Stomach smooth muscle (tissue), 2 donors: ENCODE measurements at regions not wholly inside any gene's neighbourhood (a gene's known extent, or its start where the extent isn't known, plus 50 kb on each side); places are given as distances from the start of the nearest gene placed in this dataset.

Experiments used
- H3K27ac ChIP-seq: one replicate; pipeline ENCODE4 v1.7.0; 2013; ENCODE audit warnings: mild to moderate bottlenecking, low read length, inconsistent platforms
- H3K27me3 ChIP-seq, 2 donors: one replicate each; pipeline ENCODE4 v1.7.0; 2013; ENCODE audit warnings: low read length in 2 of 2; ENCODE audit not compliant: insufficient read depth in 2 of 2, control insufficient read depth in 1 of 2
- H3K36me3 ChIP-seq, 2 donors: one replicate each; pipeline ENCODE4 v1.7.0; 2013; ENCODE audit warnings: low read length in 2 of 2; ENCODE audit not compliant: control insufficient read depth in 2 of 2, insufficient read depth in 2 of 2
- H3K4me1 ChIP-seq: one replicate; pipeline ENCODE4 v1.7.0; 2013; ENCODE audit warnings: low read length; ENCODE audit not compliant: control insufficient read depth, insufficient read depth
- H3K4me3 ChIP-seq, 2 donors: one replicate each; pipeline ENCODE4 v1.7.0; 2013; ENCODE audit warnings: low read length in 2 of 2
- H3K9ac ChIP-seq, 2 donors: one replicate each; pipeline ENCODE4 v1.7.0; 2013; ENCODE audit warnings: low read length in 2 of 2, mild to moderate bottlenecking in 1 of 2
- H3K9me3 ChIP-seq, 2 donors: one replicate each; pipeline ENCODE4 v1.7.0; 2013; ENCODE audit warnings: low read length in 2 of 2; ENCODE audit not compliant: control insufficient read depth in 2 of 2
- donor health status: healthy.
- donor health status: Pancreatic carcinoma.

DNA sequence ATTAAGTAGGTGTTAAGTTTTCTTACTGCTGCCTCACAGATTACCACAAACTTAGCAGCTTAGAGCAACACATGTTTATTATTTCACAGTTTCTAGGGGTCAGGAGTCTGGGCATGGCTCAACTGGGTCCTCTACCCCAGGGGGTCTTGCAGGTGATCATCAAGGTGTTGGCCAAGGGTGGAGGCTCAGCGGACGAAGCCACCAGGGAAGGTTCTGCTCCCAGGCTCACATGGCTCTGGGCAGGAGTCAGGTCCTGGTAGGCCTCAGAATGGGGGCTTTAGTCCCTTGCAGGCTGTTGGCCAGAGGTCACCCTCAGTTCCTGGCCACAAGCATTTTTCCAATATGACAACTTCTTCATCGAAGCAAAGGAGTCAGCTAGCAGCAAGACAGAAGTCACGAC, 362.5 kb downstream of the PREX1 start:
- H3K36me3 ChIP-seq: no peaks in the 10 kb centered on the region
- no peaks in the 10 kb centered on the region for H3K27me3 ChIP-seq
- H3K9ac ChIP-seq: no peak overlapping the region
- H3K4me3 ChIP-seq: no peak overlapping the region
- H3K4me1 ChIP-seq: peaks cover 3% of the 10 kb centered on the region
- no peak overlapping the region for H3K27ac ChIP-seq
- no peaks in the 10 kb centered on the region for H3K9me3 ChIP-seq

DNA sequence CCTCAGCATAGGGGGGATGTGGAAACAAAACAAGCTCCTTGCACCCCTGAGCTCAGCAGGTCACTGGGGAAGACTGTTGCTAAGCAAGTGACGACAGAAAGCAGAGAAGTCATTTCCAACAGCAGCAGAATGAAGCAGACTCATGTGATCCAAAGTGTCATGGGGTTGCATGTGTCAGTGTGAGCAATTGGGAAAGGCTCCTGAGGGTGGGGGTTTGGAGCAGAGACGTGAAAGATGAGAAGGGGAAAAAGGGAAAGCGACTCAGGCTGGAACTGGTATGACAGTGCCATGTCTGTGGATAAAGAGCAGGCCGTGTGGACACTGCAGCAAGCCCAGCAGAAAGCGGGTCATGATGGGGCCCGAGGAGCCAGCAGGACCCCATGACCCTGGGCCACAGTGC, 363.9 kb downstream of the PREX1 start:
- H3K4me3 ChIP-seq: no peak overlapping the region
- no peaks in the 10 kb centered on the region for H3K9me3 ChIP-seq
- peaks cover 3% of the 10 kb centered on the region for H3K4me1 ChIP-seq
- H3K36me3 ChIP-seq: no peaks in the 10 kb centered on the region
- no peak overlapping the region for H3K27ac ChIP-seq
- no peaks in the 10 kb centered on the region for H3K27me3 ChIP-seq
- H3K9ac ChIP-seq: no peak overlapping the region

DNA sequence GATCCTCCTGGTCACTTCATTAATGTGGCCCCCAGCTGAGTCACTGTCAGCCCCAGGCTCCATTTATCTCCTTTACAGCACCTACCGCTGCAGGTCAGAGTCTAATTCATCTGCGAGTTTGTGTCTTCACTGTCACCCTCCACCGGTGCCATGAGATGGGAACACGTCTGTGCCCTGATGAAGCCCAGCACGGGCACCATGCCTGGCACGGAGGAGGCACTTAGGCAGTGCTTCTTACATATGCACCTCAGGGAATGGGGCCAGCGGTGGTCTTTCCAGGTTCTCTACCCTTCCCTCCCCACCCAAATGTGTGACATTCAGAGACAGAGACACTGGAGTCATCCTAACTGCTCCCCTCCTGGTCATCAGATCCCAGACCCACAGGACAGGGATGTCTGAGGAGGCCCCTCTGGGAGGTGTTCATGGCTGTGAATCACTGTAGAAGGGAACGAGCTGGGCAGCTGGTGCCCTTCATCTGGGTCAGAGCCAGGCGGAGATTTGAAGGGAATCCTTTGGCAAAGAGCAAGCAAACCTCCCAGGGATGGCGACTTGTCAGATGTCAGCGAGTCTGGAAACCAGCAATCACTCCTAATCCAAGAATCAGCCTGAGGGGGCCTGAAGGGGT, 364.6 kb downstream of the PREX1 start:
- Histone ChIP-seq H3K9ac (no peak overlapping the region), H3K27ac (no peak overlapping the region), H3K36me3 (no peaks in the 10 kb centered on the region), H3K27me3 (no peaks in the 10 kb centered on the region), H3K9me3 (no peaks in the 10 kb centered on the region), H3K4me3 (no peak overlapping the region), H3K4me1 (peaks cover 3% of the 10 kb centered on the region)

DNA sequence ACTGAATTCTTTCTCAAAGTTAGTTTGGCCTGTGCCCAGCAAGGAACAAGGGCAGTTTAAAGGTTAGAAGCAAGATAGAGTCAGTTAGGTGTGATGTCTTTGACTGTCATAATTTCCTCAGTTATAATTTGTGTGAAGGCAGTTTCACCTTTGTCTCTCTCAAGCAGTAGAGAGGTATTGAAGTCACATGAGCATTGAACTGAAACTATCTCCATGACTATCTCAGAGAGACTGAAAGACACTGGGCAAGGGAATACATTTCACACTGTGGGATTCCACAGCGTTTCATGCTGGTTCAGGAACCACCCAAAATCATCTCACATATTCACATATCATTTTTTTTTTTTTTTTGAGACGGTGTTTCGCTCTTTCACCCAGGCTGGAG, 366.1 kb downstream of the PREX1 start:
- Histone ChIP-seq H3K4me1 (peaks cover 3% of the 10 kb centered on the region), H3K9ac (no peak overlapping the region), H3K36me3 (no peaks in the 10 kb centered on the region), H3K27me3 (peaks cover 0 to 2% of the 10 kb centered on the region in 2 donors), H3K4me3 (no peak overlapping the region), H3K9me3 (no peaks in the 10 kb centered on the region), H3K27ac (no peak overlapping the region)

DNA sequence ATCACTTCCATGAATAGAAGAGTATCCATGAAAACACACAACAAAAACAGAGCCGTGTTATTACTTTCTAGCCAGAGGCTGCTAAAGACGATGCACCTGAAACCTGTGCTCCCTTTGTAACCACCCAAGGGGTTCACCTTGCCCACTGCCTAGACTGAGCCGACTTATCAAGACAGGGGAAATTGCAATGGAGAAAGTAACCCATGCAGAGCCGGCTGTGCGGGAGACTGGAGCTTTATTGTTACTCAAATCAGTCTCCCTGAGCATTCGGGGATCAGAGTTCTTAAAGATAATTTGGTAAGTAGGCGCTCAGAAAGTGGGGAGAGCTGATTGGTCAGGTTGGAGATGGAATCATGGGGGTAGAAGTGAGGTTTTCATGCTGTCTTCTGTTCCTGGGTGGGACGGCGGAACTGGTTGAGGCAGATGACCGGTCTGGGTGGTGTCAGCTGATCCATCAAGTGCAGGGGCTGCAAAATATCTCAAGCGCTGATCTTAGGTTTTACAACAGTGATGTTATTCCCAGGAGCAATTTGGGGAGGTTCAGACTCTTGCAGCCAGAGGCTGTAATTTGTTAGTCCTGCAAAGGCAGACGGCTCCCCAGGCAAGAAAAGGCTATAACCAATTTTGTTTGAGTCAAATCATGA, 366.6 kb downstream of the PREX1 start:
- Histone ChIP-seq H3K27ac (no peak overlapping the region), H3K4me3 (no peak overlapping the region), H3K27me3 (peaks cover 0 to 2% of the 10 kb centered on the region in 2 donors), H3K9me3 (no peaks in the 10 kb centered on the region), H3K9ac (no peak overlapping the region), H3K36me3 (no peaks in the 10 kb centered on the region), H3K4me1 (peaks cover 3% of the 10 kb centered on the region)

DNA sequence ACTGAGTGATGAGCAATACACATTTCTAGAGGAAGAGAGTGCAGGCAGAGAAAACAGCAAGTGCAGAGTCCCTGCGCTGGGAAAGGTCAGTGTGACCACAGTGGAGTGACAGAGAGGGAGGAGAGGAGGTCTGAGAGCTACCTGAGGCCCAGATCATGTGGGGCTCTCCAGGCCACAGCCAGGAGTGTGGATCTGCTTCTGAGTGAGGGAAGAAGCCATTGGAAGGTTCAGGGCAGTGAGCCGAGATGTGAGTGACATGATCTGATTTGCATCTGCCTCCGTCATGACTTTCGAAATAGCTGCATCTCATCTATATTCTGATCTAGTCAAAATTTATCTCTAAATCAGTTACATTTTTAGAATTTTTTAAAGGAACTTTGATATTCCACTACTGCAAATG, 367.1 kb downstream of the PREX1 start:
- H3K9me3 ChIP-seq: no peaks in the 10 kb centered on the region
- no peak overlapping the region for H3K27ac ChIP-seq
- no peaks in the 10 kb centered on the region for H3K36me3 ChIP-seq
- H3K4me1 ChIP-seq: peaks cover 3% of the 10 kb centered on the region
- H3K27me3 ChIP-seq: peaks cover 0 to 2% of the 10 kb centered on the region in 2 donors
- H3K4me3 ChIP-seq: no peak overlapping the region
- no peak overlapping the region for H3K9ac ChIP-seq

DNA sequence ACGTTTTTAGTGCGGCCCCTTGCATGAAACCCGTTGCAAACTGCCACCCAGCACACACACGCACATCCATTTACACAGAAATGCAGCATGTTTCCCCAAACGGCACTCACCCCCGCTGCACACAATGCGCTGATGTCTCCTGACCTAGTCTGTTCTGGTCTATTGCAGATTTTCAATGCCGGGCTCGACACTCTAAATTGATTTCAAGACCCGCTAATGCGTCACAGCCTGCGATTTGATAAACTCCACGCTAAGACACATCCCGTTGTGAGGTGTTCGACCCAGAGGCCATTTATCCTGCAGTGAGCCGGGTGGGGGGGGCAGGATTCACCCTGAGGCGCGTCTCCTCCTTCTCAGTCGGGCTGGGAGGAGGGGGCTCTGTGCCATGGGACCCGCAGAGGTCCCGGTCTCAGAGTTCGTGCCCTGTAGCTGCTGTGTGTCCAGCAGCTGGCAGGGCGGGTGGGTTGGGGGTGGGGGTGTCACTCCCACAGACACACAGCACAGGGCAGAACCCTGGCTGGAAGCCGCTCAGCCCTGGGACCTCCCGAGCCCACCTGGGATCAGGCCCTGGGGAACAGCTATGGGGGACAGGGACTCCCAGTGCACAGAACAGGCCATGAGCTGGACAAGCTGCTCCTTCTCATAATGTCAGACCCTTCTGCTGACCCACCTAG, 367.9 kb downstream of the PREX1 start:
- Histone ChIP-seq H3K4me3 (no peak overlapping the region), H3K27ac (no peak overlapping the region), H3K9me3 (no peaks in the 10 kb centered on the region), H3K4me1 (peaks cover 3% of the 10 kb centered on the region), H3K27me3 (peaks cover 0 to 2% of the 10 kb centered on the region in 2 donors), H3K9ac (no peak overlapping the region), H3K36me3 (no peaks in the 10 kb centered on the region)

DNA sequence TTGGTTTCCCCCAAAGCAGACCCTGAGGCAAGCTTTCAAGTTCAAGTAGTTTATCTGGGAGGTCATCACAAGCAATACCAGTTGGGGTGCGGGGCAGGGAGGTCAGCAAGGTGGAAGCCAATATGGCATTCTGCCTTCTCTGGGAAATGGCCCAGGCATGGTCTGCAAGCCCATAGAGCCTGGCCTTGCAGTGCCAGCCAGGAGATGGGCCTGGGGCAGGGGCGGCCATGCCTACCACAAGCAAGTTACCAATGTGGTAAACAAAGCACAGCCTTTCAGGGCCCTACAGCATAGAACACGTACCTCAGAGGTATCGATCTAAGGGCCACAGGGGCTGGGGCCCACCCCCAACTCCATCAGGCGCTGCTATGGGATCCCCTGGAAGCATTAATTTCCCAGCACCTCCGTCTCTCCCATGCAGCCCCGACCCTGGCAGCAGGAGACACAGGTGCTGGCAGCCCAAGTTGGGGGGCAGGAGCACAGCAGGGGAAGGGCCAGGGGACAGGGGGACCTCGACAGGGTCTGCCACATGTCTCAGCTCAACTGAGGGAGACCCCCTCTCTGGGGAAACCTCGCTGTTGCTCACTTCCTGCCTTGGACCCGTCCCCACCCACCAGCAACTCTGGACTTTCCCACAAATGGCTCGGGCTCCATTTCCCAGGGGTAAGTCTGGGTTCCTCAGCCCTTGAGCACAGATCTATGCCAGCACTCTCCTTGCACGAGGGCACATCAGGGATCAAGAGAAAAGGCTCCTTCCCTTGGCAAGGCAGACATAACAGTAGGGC, 369.0 kb downstream of the PREX1 start:
- H3K36me3 ChIP-seq: no peaks in the 10 kb centered on the region
- peaks cover 0 to 2% of the 10 kb centered on the region in 2 donors for H3K27me3 ChIP-seq
- H3K27ac ChIP-seq: no peak overlapping the region
- no peak overlapping the region for H3K4me3 ChIP-seq
- no peaks in the 10 kb centered on the region for H3K9me3 ChIP-seq
- H3K9ac ChIP-seq: no peak overlapping the region
- H3K4me1 ChIP-seq: no peaks in the 10 kb centered on the region

DNA sequence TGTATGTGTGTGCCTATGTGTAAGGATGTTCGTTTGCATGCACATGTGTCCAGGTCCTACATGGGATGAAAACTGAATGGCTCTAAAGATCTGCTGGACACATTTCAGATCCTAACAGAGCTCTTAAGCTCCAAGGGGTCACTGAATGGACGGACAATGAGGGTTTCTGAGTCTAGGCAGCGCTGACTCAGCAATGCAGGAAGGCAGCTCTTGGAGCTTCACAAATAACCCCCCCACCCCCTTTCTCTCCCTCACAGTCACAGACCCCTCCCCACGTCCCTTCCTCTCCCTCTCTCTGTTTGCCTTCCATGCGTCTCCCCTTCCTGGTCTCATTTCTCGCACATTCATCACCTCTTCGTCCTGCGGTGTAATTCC, 369.8 kb downstream of the PREX1 start:
- H3K36me3 ChIP-seq: no peaks in the 10 kb centered on the region
- H3K4me1 ChIP-seq: no peaks in the 10 kb centered on the region
- H3K9me3 ChIP-seq: no peaks in the 10 kb centered on the region
- H3K9ac ChIP-seq: no peak overlapping the region
- no peak overlapping the region for H3K27ac ChIP-seq
- H3K27me3 ChIP-seq: peaks cover 0 to 2% of the 10 kb centered on the region in 2 donors
- no peak overlapping the region for H3K4me3 ChIP-seq

DNA sequence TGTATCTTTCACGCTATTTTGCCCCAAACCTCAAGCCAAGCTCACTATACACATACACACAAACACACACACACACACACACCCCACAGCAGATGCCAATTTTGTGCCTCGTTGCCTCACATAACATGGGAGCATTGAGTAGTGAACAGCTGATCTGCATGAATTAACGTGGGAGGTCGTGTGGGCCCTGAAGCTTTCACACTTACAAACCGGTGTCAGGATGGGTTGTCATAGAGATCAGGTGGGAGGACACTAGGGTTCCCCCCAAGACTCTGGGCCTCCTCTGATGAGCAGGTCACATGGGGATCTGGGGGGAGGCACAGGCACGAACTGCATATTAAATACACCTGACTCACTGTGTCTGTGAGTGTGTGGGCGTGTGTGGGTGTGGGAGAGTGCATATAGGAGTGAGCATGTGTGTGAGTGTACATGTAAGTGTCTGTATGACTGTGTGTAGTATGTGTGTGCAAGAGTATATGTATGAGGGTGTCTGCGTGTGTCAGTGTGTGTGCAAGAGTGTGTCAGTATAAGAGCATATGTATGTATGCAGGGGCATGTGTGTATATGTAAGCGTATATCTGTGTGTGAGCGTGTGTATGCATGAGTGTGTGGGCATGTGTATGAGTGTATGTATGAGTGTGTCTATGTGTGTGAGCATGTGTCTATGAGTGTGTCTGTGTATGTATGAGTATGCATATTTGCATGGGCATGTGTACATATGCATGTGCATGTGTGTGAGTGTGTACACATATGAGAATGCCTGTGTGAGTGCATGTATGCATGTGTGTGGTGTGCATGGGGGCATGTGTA, 370.4 kb downstream of the PREX1 start:
- Histone ChIP-seq H3K4me3 (no peak overlapping the region), H3K27ac (no peak overlapping the region), H3K27me3 (peaks cover 0 to 2% of the 10 kb centered on the region in 2 donors), H3K9ac (no peak overlapping the region), H3K36me3 (no peaks in the 10 kb centered on the region), H3K9me3 (no peaks in the 10 kb centered on the region), H3K4me1 (no peaks in the 10 kb centered on the region)
